Amniotic stem cell (primary cell): ENCODE measurements at regions not wholly inside any gene's neighbourhood (a gene's known extent, or its start where the extent isn't known, plus 50 kb on each side); places are given as distances from the start of the nearest gene placed in this dataset.
A peak's percentile ranks its signal among the peaks of the same experiment; 100 is the strongest.
"Not testable (repeated sequence)": the region's sequence is repeated elsewhere in the genome, so short reads cannot be mapped to it uniquely, and the experiment has no call there.

Experiments
- DNase-seq: peaks from one replicate; lab custom pipeline; 2025; lab: John Stamatoyannopoulos, UW

- DNase-seq = peak; percentile 5
Observed at GRCh38 chr1:105608713-105609112, 1447.8 kb upstream of the PRMT6 start.

GRCh38 chr1:105626276-105626987 lies 1430.0 kb upstream of the PRMT6 start:
- DNase-seq = no peak

DNA sequence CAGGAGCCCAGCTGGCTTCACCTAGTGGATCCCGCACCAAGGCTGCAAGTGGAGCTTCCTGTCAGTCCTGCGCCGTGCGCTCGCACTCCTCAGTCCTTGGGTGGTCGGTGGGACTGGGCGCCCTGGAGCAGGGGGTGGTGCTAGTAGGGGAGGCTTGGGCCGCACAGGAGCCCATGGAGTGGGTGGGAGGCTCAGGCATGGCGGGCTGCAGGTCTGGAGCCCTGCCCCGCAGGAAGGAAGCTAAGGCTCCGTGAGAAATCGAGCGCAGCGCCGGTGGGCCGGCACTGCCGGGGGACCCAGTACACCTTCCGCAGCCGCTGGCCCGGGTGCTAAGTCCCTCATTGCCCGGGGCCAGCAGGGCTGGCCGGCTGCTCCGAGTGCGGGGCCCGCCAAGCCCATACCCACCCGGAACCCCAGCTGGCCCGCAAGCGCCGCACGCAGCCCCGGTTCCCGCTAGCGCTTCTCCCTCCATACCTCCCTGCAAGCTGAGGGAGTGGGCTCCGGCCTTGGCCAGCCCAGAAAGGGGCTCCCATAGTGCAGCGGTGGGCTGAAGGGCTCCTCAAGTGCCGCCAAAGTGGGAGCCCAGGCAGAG lies 1425.2 kb upstream of the PRMT6 start:
- DNase-seq = not testable (repeated sequence)

DNA sequence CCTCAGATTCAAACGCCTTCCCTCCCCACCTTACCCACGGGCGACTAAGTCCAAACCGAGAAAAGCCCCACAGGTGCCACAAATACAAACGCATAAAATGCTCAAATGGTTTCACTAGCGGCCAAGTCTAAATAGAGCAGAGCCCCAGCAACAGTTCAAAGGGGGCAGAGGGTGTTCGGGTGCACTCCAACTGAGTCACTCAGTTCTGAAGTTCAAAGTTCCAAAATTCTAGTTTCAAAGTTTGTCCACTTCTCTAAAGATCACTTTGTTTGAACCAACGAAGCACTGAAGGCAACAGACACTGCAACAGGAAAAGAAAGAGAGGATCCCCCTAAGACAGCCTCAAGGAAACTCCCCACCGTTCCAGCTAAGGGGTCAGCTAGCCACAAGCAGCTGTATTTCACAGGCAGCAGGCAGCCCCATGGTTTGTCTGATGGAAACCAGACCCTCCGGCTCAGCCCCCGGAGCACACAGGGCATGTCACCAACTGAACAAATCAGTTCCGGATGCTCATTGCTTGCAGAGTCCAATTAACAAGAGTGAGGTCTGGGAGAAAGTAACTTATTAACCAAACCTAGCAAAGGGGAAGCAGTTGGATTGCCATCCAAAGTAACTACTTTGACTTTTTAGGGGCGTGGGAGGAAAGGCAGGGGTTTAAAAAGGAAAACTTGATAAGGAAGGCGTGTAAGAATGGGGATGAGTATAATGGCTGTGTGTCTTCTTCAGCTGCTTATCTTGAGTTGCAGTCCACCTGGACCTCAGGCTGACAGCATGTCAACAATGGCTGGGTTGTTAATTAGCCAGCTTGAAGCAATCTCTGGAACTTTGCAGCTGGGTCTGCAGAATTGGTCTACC lies 1423.9 kb upstream of the PRMT6 start:
- DNase-seq = no peak

DNA sequence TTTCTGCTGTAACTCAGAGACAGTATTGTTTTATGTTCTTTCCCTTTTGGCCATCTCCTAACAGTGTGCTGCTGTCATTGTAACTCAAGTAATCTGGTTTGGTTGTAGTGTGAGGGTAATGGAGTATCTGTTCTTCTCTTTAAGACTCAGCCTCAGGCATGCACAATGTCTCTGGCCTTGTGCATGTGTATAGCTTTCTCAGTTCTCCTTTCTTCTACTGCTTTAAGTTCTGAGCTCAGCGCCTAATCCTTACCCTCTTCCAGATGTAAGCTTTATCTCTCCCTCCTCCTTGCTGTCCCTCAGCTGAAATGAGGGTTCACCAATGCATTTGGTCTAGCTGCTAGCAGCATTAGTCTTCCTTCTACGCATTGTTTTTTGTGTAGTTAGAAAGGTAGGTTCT lies 1420.4 kb upstream of the PRMT6 start:
- DNase-seq = no peak

DNA sequence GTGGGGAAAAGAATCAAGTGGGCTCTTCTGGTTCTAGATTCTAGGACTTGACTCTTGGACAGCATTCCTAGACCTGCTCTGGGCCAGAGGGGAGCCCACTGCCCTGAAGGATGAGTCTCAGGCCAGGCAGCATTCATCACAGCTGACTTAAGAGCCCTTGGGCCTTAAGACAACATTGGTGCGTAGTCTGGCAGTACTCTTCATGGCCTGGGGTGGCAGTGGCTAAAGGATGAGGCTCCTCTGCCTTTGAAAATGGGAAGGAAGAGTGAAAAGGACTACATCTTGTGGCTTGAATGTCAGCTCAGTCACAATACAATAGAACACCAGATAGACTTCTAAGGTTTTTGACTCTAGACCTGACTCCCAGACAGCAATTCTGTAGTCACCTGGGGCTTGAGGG lies 1415.1 kb upstream of the PRMT6 start:
- DNase-seq = no peak

DNA sequence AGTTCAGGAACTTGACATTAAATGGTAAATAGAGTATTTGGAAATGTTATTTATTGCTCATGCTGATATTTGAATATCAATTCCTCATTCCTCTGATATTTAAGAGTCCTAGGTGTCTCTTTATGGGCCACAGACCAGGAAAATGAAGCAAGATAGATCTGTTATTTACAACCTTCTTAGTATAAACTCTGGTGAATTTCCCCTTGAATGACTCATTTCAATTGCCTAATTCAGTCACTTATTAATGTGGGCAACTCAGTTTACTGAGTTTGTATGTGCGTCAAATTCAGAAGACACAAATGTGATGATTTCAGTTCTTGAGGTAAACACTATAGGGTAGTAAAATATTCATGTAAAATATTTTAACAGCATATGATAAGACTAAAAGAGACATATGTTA lies 1404.4 kb upstream of the PRMT6 start:
- no peak for DNase-seq

GRCh38 chr1:105655032-105655431 lies 1401.4 kb upstream of the PRMT6 start:
- no peak for DNase-seq

DNA sequence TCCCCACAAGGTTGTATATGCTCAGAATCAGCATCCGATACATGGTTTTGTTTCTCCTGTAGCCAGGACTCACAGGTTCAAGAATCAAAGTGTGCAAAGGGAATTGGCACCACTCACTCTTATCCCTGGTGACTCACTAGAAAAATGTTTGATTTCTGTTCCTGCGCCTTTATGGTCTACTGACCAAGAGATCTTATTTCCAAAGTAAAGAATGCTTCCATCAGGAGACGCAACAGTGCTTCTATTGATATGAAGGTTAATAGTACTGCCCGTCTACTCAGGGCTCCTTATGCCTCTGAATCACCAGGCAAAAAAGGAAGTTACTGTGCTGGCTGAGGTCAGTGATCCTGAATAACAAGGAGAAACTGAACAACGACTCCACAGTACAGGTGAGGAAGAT lies 1392.0 kb upstream of the PRMT6 start:
- DNase-seq = no peak

GRCh38 chr1:105678334-105678733 lies 1378.1 kb upstream of the PRMT6 start:
- no peak for DNase-seq

- no peak for DNase-seq
Observed at GRCh38 chr1:105684714-105685113, 1371.8 kb upstream of the PRMT6 start.

GRCh38 chr1:105686026-105686425 lies 1370.4 kb upstream of the PRMT6 start:
- no peak for DNase-seq

- DNase-seq = no peak
Observed at GRCh38 chr1:105686874-105687690, 1369.4 kb upstream of the PRMT6 start.

GRCh38 chr1:105700723-105701122 lies 1355.8 kb upstream of the PRMT6 start:
- DNase-seq = no peak

- no peak for DNase-seq
Observed at GRCh38 chr1:105724286-105724685, 1332.2 kb upstream of the PRMT6 start.

DNA sequence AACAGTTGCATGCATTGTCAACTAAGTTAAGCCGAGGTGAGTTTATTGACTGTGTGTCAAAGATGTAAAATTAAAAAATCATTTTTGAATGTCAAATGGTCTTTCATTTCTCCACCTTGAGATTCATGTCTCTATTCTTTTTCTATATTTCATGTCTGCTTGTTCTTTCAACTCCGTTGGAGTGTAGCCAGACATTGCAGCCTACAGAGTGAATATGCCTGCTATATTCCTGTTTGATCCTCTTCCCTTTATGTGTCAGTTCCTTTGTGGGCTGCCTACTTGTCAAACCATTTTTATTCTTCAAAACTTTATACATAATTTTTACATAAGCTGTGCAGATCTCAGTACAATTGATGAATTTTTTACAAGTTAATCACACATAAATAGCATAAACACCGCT lies 1325.8 kb upstream of the PRMT6 start:
- no peak for DNase-seq

DNA sequence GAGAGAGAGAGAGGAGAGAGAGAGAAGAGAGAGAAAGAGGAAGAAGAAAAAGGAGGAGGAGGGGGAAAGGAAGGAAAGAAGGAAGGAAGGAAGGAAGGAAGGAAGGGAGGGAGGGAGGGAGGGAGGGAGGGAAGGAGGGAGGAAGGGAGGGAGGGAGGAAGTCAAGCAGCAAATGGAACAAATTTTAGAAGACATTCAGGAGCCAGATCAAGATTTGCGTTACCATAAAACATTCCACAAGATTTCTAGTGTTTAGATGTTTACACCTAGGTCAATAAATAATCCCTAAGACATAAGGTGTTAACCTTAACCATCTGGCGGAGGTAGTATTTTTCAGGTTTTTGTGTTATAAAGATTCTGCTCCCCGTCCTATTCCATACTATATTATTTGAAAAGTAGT lies 1320.1 kb upstream of the PRMT6 start:
- no peak for DNase-seq

DNA sequence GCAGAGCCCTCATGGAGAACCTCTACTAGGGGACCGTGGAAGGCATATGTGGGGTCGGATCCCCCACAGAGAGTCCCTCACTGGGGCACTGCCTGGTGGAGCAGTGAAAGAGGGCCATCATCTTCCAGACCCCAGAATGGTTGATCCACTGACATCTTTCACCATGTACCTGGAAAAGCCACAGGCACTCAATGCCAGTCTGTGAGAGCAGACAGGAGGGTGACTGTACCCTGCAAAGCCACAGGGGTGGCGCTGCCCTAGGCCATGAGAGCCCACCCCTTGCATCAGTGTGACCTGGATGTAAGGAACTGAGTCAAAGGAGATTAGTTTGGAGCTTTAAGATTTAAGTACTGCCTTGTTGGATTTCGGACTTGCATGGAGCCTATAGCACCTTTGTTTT lies 1276.7 kb upstream of the PRMT6 start:
- no peak for DNase-seq

- DNase-seq = no peak
Observed at GRCh38 chr1:105785021-105785420, 1271.5 kb upstream of the PRMT6 start.

GRCh38 chr1:105793536-105794146 lies 1262.8 kb upstream of the PRMT6 start:
- DNase-seq = no peak

DNA sequence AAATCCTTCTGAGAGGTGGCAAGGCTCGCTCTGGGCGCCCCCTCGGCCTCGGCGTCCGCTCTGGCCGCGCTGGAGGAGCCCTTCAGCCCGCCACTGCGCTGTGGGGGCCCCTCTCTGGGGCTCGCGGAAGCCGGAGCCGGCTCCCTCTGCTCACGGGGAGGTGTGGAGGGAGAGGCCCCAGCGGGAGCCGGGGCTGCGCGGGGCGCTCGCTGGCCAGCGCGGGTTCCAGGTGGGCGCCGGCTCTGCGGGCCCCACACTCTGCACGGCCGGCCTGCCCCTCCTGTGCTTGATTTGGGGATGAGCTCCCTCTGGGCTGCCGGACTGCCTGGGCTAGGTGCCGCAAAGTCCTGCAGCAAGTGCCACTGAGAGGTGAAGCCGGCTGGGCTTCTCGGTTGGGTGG lies 1260.7 kb upstream of the PRMT6 start:
- DNase-seq = no peak
